HG02798 (cell line): ENCODE measurements at regions not wholly inside any gene's neighbourhood (a gene's known extent, or its start where the extent isn't known, plus 50 kb on each side); places are given as distances from the start of the nearest gene placed in this dataset.

Experiments used
- ATAC-seq: cut with Tn5 transposase; IDR thresholded peaks from one replicate; pipeline ENCODE4 v1.9.1; 2021; ENCODE audit warnings: mild to moderate bottlenecking; ENCODE audit not compliant: unreplicated experiment, poor library complexity

DNA sequence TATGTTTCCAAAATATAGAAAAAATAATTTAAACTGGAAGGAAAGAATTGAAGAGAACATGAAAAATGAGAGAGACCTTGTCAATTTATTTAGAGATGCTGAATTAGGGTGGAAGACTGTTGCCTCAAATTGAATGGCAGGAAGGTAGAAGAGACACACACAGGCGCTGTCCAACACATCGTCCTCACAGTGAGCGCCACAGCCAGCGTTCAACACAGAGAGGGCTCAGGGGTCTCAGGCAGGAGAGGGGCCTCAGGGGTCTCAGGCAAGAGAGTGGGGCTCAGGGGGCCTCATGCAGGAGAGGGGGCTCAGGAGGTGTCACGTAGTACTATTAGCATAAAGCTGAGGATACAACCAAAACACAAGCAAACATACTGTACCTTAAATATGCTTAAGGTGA lies 65.7 kb downstream of the TMEM18 start:
- no peak for ATAC-seq

DNA sequence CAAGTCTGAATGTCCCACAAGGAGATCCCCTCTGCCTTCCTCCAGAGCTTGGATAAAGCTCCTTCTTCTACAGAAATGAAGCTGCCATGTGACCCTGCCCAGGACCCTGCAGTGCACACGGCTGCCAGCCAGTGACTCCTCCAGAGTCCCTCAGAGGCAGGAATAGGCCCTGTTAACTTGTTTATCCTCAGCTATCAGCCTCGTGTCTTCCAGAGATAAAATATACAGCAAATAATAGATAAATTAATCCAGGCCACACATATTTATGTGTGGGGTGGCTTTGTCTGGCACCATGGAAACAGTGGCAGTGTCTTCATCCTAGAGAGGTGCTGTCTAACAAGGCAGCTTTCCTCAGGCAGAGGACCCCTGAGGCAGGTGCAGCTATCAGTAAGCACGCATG lies 66.7 kb downstream of the TMEM18 start:
- no peak for ATAC-seq

DNA sequence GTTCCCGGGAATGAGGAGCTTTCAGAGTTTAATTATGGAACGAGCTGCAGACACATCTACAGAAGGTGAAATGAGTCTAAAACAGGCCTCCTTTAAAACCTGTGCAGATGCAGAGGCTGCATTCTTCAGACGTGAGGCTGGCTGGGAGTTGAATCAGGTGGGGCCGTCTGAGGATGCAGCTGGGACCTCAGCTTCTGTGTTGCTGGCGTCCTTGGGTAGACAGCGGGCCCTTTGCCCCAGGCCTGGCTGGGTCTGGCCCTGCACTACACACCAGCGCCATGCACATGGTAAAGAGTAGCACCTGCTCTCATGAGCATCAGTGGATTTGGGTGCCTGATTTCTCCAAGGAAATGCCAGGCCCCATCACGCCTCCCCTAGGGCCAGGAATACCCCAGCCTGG lies 67.3 kb downstream of the TMEM18 start:
- ATAC-seq = no peak

DNA sequence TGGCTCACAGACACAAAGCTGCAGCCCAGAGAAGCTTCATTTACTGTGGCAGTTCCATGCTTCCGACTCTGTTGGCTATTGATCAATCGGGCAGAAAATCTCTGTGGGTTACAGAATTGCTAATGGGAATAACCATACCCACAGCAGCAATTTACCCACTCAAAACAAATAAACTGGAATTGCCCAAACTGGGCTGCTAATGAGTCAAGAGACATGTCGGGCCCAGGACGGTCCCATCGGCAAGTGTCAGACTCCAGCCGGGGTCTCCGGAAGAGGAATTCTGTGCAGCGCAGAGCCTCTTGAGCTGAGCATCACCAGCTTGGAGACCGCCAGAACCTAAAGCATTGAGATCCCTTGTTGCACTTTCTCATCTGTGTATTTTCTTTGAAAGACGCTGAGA lies 67.8 kb downstream of the TMEM18 start:
- no peak for ATAC-seq

DNA sequence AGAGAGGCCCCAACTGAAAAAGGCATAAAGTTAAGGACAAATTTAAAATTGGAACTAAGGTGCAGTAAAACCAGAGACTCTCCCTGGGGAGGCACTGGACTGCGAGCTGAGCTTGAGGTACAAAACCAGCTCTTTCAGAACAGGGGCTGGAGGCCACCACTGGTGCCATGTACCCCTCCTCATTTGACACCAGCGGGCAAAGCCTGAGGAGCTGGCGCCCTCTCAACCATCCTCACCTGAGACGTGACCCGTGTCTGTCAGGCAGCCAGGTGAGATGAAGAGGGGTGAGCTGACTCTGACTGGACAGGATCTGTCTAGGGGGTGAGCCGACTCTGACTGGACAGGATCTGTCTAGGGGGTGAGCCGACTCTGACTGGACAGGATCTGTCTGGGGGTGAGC lies 68.5 kb downstream of the TMEM18 start:
- ATAC-seq = no peak

GRCh38 chr2:608297-608696 lies 68.9 kb downstream of the TMEM18 start:
- no peak for ATAC-seq

GRCh38 chr2:607709-608108 lies 69.5 kb downstream of the TMEM18 start:
- ATAC-seq = no peak

DNA sequence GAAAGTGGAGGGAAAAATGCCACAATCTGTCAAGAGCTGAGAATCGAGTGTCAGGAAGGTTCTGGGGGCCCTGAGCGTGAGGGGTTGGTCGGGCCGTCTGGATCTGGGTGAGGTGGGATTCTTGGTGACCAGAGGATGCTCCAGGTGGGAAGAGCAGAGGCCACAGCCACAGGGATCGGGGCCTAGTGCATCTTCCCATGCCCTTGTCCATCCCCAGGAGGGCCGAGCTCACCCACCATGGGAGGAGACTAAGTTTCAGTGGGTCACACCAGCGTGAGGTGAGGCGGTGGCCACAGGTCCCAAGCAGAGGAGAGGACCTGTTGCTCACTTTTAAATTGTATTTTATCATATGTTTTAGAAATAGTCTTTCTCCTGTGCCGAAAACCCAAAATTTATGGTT lies 70.0 kb downstream of the TMEM18 start:
- ATAC-seq = no peak

DNA sequence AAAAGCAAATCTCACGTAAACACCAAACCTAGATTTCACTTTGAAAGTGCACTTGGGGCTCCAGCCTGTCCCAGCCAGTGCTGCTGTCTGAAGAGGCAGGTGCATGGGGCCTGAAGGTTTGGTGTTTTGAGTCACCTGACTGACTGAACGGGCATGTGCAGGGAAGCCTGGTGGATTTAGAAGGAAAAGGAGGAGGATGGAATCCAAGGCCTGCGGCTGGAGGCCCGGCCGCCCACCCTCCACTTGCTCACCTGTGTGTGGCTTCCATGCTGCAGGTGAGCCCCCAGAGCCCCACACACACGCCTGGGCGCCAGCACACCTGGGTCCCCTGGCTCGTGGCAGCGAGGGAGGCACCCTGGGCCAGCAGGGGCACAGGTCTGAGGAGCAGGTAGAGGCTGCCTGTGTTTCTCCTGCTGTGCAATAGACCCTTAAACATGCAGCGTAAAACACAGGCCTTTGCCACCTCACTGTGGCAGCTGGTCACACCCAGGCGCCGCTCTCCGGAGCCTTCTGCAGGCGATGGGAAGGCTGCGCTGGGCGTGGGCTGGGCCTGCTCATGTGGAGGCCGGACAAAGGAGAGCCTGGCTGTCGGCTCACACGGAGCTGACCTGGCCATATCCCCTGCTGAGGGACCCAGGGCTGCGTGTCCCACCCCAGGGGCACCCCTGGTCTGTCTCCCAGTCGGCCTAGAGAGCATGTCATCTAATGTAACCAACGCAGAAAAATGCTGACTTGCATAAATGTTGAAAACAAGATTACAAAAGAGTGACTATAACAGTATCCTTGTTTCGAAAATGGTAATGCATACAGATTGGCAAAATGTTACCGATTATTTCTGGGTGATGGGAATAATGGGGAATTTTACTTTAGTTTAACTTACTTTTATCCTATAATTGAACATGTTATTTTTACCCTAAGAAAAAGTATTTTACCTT lies 71.3 kb downstream of the TMEM18 start:
- no peak for ATAC-seq

DNA sequence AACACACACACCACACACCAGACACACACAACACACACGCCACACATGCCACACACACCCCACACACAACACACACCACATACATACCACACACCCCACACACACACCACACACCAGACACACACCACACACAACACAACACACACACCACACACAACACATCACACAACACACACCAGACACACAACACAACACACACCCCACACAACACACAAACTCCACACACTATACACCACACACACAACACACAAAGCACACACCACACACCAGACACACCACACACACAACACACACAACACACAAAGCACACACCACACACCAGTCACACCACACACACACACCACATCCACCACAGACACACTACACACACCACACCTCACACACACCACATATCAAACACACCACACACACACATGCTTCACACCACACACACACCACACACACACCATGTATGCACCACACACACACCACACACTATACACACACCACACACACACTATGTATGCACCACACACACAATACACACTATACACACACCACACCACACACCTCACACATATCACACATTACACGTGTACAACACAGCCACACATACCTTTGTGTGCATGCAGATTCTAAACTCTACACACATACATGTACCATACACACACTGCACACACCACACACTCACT lies 72.2 kb downstream of the TMEM18 start:
- no peak for ATAC-seq

GRCh38 chr2:604385-604784 lies 72.8 kb downstream of the TMEM18 start:
- no peak for ATAC-seq

DNA sequence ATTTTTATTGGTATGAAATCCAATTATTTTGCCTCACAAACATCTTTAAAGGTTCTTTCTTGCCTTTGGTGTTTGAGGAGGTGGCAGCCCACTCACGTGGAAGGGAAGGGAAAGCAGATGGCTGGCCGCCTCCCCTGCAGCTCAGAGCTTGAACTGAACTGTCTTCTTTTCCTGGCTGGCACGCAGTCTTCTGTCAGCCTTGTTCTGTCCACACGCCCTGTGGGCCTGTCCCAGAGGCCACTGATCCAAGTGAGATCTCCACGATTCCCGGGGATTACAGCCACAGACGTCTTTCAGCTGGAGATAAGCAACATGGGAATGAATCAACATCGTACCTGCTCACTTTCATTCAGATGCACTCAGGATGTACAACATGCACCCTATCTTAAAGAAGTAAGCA lies 73.3 kb downstream of the TMEM18 start:
- ATAC-seq = no peak

GRCh38 chr2:603427-603826 lies 73.8 kb downstream of the TMEM18 start:
- no peak for ATAC-seq

GRCh38 chr2:602571-603359 lies 74.4 kb downstream of the TMEM18 start:
- no peak for ATAC-seq

- ATAC-seq = no peak
These were observed 75.3 kb downstream of the TMEM18 start for GRCh38 chr2:601806-602455.

GRCh38 chr2:601387-601698 lies 75.9 kb downstream of the TMEM18 start:
- ATAC-seq = no peak

DNA sequence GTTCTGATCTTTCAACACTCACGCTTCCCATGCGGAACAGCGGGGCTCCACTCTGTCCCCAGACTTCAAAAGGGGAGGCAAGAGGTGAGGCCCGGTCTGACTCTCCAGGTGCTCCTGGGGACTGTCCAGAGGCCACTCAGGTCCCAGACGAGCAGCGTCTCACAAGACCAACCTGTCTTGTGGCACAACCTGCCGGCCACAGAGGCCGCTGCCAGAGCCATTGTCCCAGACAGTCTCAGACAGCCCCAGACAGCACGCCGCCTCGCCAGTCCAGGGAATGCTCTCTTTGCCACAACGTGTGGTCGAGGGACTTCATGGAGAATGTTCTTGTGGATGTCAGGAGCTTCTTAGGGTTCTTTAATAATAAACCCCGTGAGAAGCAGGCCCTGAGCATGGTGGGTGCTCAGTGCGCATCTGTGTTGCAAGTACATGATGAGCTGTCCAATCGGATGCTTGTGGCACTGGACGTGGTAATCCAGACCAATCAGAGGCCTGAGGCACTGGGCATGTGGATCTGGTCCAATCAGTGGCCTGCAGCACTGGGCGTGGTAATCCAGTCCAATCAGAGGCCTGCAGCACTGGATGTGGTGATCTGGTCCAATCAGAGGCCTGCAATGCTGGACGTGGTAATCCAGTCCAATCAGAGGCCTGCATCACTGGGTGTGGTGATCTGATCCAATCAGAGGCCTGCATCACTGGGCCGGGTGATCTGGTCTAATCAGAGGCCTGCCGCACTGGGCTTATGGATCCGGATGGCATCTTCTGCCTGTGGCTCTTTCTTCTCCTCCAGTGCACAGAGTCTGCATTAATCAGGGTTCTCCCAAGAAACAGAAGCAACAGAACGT lies 76.4 kb downstream of the TMEM18 start:
- no peak for ATAC-seq

- no peak for ATAC-seq
These were observed 77.6 kb downstream of the TMEM18 start for GRCh38 chr2:599601-600000.

DNA sequence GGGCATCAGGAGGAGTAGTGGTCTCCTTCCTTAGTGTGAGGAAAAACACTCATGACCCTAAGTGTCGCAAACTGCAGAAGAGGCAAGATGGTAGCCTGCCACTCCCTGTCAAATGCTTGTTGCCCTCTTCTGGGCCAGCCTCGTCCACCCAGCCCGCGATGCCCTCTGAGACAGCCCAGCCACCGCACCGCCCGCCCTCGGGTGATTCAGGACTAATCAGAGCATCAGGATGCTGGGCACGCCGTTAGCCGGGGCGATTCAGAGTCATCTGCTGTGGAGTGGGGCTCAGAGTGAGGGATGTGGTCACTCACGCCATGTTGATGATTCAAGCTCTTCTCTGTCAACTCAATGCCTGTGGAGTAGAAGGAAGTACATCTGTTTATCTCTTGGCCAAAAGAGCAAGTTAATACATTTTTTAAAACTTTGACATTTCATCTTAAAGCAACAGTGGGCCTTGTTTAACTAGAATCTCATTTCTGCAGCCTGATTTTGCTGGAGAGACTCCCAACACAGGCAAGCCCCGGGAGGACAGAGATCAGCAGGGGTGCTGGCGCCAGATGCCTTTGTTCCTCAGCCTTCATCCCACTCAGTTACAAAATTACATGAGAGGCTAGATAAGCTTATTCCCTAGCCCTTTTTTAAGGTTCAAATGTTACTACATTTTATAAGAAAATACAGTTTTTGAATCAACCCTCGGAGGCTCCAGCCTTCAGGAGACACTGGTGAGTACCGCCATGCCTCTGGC lies 79.0 kb downstream of the TMEM18 start:
- no peak for ATAC-seq
